Kidney (tissue), 13 donors: ENCODE measurements at regions not wholly inside any gene's neighbourhood (a gene's known extent, or its start where the extent isn't known, plus 50 kb on each side); places are given as distances from the start of the nearest gene placed in this dataset.
A peak's percentile ranks its signal among the peaks of the same experiment; 100 is the strongest.

Source experiments
- DNase-seq, 5 donors: peaks; one replicate each; pipeline ENCODE4 v3.0.0-alpha.2; 2013 to 2020
- FAIRE-seq: peaks from 2 replicates; lab custom pipeline; 2012; peaks lifted over from hg19 to GRCh38; lab: Jason Lieb, UNC
- H3K27ac ChIP-seq, 2 donors: one replicate each; pipeline ENCODE4 v1.7.0; 2013; ENCODE audit warnings: low read depth in 2 of 2, low read length in 2 of 2, inconsistent platforms in 1 of 2
- H3K27me3 ChIP-seq: one replicate; pipeline ENCODE4 v1.7.1; 2013; ENCODE audit warnings: low read length, inconsistent platforms; ENCODE audit not compliant: control insufficient read depth, insufficient read depth
- H3K36me3 ChIP-seq, 3 donors: one replicate each; pipeline versions ENCODE4 v1.7.0 to v1.7.1; 2013; ENCODE audit warnings: low read length in 3 of 3, control low read depth in 1 of 3, inconsistent platforms in 1 of 3; ENCODE audit not compliant: insufficient read depth in 3 of 3, control insufficient read depth in 2 of 3
- H3K4me1 ChIP-seq, 3 donors: one replicate each; pipeline versions ENCODE4 v1.7.0 to v1.7.1; 2013; ENCODE audit warnings: low read length in 3 of 3, inconsistent platforms in 1 of 3, low read depth in 1 of 3; ENCODE audit not compliant: control insufficient read depth in 2 of 3, insufficient read depth in 2 of 3
- H3K4me3 ChIP-seq, 3 donors: one replicate each; pipeline versions ENCODE4 v1.7.0 to v1.8.1; 2013; ENCODE audit warnings: low read length in 3 of 3, control low read depth in 1 of 3, inconsistent platforms in 1 of 3
- H3K9ac ChIP-seq, 3 donors: one replicate each; pipeline versions ENCODE4 v1.7.0 to v1.7.1; 2013; ENCODE audit warnings: low read length in 3 of 3, control low read depth in 1 of 3, inconsistent platforms in 1 of 3
- H3K9me3 ChIP-seq, 3 donors: one replicate each; pipeline versions ENCODE4 v1.7.0 to v1.7.1; 2013; ENCODE audit warnings: low read length in 3 of 3, control low read depth in 1 of 3, inconsistent platforms in 1 of 3; ENCODE audit not compliant: control insufficient read depth in 2 of 3, insufficient read depth in 1 of 3
- CTCF ChIP-seq: IDR thresholded peaks from 3 replicates; pipeline ENCODE4 v1.5.1; 2012; ENCODE audit warnings: mild to moderate bottlenecking, moderate library complexity, borderline replicate concordance; ENCODE audit not compliant: insufficient read depth; ENCODE audit errors: extremely low read depth
- intact Hi-C: fragments of 100-400 bp; cut with DNase I; formaldehyde crosslinking; loops from one replicate; pipeline ENCODE4 v1.11.1; 2022
- donor health status: control.
- donor health status: control.
- donor health status: control.
- donor health status: control.
- donor health status: control.
- donor health status: DM: yes; HTN: yes; CAD: no.
- donor health status: Normal renal cell carcinoma (clear cell type).

GRCh38 chr4:3712112-3712805, 53.9 kb upstream of the ADRA2C start:
- Histone ChIP-seq H3K36me3 (no peaks in the 10 kb centered on the region), H3K27me3 (no peaks in the 10 kb centered on the region), H3K4me1 (peaks cover 6 to 66% (median 52%) of the 10 kb centered on the region in 3 donors), H3K9ac (no peak overlapping the region), H3K9me3 (peaks cover 0 to 2% (median 0%) of the 10 kb centered on the region in 3 donors), H3K4me3 (no peak overlapping the region), H3K27ac (peak overlapping the region; percentile 81 to 91)
- intact Hi-C loops = no loop called here
- DNase-seq (peak in 2 of 5 donors; percentile 36 to 50), FAIRE-seq (no peak)
- no peak for TF ChIP-seq CTCF

- peak overlapping the region; percentile 81 to 91 for H3K27ac ChIP-seq
- H3K9ac ChIP-seq = peak overlapping the region in 1 of 3 donors; percentile 56
- H3K4me3 ChIP-seq = no peak overlapping the region
- no peaks in the 10 kb centered on the region for H3K27me3 ChIP-seq
- H3K36me3 ChIP-seq = no peaks in the 10 kb centered on the region
- intact Hi-C loops = no loop called here
- FAIRE-seq = no peak
- DNase-seq = peak in 2 of 5 donors; percentile 53 to 61
- no peak for TF ChIP-seq CTCF
- peaks cover 0 to 2% (median 0%) of the 10 kb centered on the region in 3 donors for H3K9me3 ChIP-seq
- H3K4me1 ChIP-seq = peaks cover 6 to 58% (median 52%) of the 10 kb centered on the region in 3 donors
These were observed 54.7 kb upstream of the ADRA2C start for GRCh38 chr4:3711183-3712111.

GRCh38 chr4:3710451-3711182, 55.6 kb upstream of the ADRA2C start:
- DNase-seq = peak; percentile 88 to 97 (median 95)
- peak overlapping the region; percentile 81 to 91 for H3K27ac ChIP-seq
- H3K9ac ChIP-seq = peak overlapping the region in 1 of 3 donors; percentile 56
- H3K36me3 ChIP-seq = no peaks in the 10 kb centered on the region
- H3K9me3 ChIP-seq = peaks cover 0 to 2% (median 0%) of the 10 kb centered on the region in 3 donors
- H3K4me3 ChIP-seq = peak overlapping the region in 1 of 3 donors; percentile 22
- no peak for TF ChIP-seq CTCF
- H3K27me3 ChIP-seq = no peaks in the 10 kb centered on the region
- intact Hi-C loops = no loop called here
- peaks cover 6 to 52% (median 48%) of the 10 kb centered on the region in 3 donors for H3K4me1 ChIP-seq
- no peak for FAIRE-seq
